NB4 (cell line): ENCODE measurements at regions not wholly inside any gene's neighbourhood (a gene's known extent, or its start where the extent isn't known, plus 50 kb on each side); places are given as distances from the start of the nearest gene placed in this dataset.

Experiments used
- CTCF ChIP-seq: IDR thresholded peaks from one replicate; pipeline ENCODE4 v1.5.1; 2012; ENCODE audit warnings: low read depth, low read length
- MAX ChIP-seq: IDR thresholded peaks from 2 replicates; pipeline ENCODE4 v1.6.1; 2011; ENCODE audit warnings: low read depth, low read length
- MYC ChIP-seq: IDR thresholded peaks from 2 replicates; pipeline ENCODE4 v1.6.1; 2011; ENCODE audit warnings: low read depth, low read length
- POLR2A ChIP-seq: IDR thresholded peaks from 2 replicates; pipeline ENCODE4 v1.6.1; 2011; ENCODE audit warnings: mild to moderate bottlenecking; ENCODE audit not compliant: insufficient read length; ENCODE audit errors: extremely low read depth

GRCh38 chr4:72924814-72925213 is 144.7 kb downstream of the COX18 start:
- TF ChIP-seq POLR2A (no peak), CTCF (no peak), MYC (no peak), MAX (no peak)
